GM21576 (cell line): ENCODE measurements at regions not wholly inside any gene's neighbourhood (a gene's known extent, or its start where the extent isn't known, plus 50 kb on each side); places are given as distances from the start of the nearest gene placed in this dataset.

Experiments
- ATAC-seq: cut with Tn5 transposase; IDR thresholded peaks from one replicate; pipeline ENCODE4 v1.9.1; 2021; ENCODE audit warnings: mild to moderate bottlenecking, moderate library complexity; ENCODE audit not compliant: unreplicated experiment

DNA sequence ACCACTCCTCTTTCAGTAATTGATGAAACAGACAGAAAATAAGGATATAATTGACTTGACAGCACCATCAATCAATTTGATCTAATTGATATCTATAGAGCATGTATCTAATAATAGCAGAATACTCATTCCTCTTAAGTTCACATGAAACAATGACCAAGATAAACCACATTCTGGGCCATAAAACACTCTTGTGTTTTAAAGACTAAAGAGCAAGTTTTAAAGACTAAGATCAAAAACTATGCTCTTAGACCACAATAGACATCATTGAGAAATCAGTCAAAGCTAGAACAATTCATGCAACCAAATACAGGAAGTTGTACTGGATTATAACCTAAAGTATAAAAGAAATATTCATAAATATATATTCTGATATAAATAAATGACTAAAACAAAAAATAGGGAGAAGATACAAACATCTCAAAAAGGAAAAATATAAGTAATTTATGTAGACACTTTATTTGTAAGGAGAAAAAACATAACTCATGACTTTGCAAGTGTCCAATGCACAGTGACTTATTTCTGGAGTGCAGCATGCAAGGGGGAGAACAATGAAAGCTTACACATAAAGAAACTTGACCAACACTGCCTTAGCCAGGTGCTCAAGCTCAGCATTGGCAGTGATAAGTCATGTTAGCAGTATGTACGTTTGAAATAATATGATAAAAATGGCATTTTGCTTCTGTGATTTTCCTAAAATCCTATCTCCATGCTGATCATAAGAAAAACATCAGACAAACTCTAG lies 312.7 kb upstream of the IGFBP3 start:
- ATAC-seq: peak; percentile 84

- ATAC-seq: no peak
Observed at GRCh38 chr7:46230990-46231305, 309.9 kb upstream of the IGFBP3 start.

- no peak for ATAC-seq
Observed at GRCh38 chr7:46230298-46230989, 309.4 kb upstream of the IGFBP3 start.

GRCh38 chr7:46229409-46229808 lies 308.3 kb upstream of the IGFBP3 start:
- no peak for ATAC-seq

DNA sequence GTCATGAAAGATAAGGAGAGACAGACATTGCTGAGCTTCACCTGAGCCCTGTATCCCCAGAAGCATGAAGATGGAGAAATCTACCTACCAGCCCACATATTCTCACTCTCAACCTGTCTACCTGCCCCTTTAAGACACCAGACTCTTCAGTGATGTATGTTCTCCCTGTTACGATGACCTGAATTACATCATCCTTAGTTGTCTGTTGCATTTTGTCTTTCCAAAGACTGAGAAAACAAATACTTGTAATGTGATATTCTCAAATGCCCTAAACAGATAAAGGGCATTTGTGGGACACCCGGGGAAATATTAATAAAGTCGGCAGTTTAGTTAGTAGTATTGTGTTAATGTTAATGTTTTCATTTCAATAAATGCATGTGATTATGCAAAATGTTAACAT lies 305.8 kb upstream of the IGFBP3 start:
- no peak for ATAC-seq

DNA sequence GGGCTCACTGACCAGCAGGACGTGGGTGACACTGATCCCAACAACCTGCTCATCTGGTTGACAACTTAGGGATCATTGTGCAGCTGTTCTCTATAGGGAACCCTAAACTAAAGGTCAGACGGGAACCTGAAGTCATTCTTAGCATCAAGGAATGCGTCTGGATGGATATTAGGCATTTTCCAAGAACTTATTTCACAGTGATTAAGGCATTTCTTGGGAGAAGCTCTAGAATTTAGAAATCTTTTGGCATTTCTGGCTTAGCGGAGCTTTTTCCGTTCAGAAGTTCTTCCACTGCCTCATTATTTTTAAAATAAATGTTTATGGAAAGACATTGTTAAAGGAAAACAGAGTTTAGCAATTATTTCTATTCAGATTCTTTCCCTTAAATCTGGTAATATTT lies 303.3 kb upstream of the IGFBP3 start:
- ATAC-seq: no peak

GRCh38 chr7:46220066-46220630 lies 299.1 kb upstream of the IGFBP3 start:
- ATAC-seq: no peak

DNA sequence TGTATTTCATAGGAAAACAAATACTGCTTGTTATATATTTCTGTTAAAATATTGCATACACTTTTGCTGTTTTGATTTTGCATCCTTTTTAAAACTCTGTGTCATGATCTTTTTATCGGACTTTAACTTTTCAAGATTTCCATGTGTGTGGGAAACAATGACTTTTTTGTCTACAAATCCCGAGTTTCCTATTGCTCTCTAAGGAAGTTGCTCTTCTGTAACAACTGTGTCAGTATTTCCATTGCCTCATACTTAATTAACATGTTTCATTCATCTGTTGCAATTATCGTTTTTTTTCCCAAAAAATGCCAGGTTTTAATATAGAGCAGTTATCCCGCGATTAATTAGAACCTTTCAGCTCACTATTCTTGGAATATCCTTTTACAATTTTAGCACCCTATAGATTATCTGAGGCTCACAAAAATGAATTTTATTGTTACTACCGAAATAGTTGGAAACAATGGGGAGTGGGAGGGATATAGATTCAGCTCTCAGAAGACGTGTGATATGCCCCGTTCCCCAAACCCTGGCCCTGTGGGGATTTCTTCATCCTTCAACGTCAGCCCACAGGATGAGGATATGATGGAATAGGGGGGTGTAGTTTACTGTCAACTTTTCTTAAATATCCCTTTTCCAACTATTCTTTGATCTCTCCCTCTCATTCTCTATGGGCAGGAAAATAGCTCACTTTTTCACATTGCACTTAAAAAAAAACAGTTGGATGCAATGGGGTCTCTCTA lies 297.6 kb upstream of the IGFBP3 start:
- ATAC-seq: no peak

GRCh38 chr7:46215987-46216567 lies 295.0 kb upstream of the IGFBP3 start:
- ATAC-seq: no peak

GRCh38 chr7:46214526-46214925 lies 293.5 kb upstream of the IGFBP3 start:
- no peak for ATAC-seq

GRCh38 chr7:46213154-46213537 lies 292.1 kb upstream of the IGFBP3 start:
- ATAC-seq: no peak

DNA sequence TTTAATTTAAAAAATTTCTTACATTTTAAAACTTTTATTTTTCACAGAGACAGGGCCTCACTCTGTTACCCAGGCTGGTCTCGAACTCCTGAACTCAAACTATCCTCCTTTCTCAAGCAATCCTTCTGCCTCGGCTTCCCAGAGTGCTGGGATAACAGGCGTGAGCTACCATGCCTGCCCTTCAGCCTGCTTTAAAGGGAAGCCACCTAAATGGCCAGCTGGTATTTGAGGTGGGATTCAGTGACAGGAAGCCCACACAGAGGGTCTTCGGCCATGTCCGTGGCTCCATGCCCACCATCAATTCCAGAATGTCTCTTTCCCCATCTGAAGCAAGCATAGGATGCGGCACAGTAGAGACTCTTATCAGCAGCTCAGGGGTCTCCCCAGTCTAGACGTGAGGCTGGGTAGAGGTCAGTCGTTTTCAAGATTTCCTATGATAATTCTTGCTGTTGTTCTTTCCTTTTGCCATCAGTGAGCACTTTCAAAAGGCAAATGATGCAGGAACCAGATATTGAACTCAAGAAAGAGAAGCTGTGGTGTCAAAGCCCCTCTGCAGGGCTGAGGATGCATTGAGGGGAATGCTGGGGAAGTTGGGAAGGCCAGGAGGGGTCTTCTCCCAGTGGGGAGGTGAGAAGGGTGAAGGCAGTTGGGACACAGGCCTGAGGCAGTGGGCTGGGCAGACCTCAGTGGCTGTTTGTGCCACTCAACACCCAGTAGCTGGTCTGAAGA lies 291.5 kb upstream of the IGFBP3 start:
- ATAC-seq: no peak

DNA sequence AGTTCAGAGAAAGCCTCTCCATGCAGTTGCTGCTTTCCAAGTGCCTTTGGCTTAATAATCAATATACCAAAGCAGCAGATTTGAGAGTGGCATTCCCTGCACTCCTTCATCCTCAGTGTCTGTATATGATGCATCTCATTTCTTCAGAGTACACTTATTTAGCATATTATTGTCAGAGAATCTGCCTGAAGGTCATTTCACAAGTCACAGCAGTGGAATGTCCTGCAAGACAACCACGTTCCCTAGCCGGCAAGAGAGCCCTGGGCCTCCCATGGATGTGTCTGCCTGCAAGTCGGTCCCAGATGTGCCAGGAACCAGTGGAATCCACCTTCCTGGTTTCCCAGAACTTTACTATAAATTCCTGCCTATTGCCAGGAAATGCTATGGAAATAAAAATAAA lies 289.4 kb upstream of the IGFBP3 start:
- ATAC-seq: no peak

- no peak for ATAC-seq
Observed at GRCh38 chr7:46209611-46210388, 288.7 kb upstream of the IGFBP3 start.

GRCh38 chr7:46208635-46209525 lies 287.8 kb upstream of the IGFBP3 start:
- no peak for ATAC-seq

DNA sequence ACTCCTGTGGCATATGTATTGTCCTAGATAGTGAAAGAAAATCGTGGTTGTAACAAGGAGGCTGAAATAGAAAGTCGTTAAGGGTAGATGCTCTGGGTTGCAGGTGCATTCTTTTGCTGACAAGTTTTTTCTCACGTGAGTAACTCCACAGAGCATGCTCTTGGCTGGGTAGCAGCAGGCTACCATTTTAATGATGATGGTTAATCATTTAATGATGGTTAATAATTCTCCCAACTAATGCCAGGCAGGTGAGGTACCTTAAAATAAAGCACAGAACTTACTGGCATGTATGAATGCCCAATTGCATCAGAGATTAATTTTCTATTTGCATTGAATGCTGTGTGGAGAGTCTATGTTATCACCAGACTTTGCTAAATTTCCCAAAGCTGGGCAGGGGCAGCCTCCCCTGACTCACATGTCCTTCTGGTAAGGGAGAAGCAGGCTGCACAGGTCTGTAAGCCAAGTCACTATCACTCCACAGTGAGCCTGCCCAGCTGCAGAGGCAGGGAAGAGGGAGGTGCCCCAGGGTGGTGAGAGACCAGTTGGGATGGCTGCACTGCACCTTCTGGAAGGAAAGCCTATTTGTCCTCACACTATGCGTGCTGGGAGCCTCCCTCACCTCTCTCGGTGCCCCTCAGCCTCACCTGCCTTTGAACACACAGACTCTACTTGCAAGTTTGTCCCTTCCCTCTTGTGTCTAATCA lies 287.0 kb upstream of the IGFBP3 start:
- ATAC-seq: no peak

- ATAC-seq: peak; percentile 53
Observed at GRCh38 chr7:46206476-46207060, 285.5 kb upstream of the IGFBP3 start.

DNA sequence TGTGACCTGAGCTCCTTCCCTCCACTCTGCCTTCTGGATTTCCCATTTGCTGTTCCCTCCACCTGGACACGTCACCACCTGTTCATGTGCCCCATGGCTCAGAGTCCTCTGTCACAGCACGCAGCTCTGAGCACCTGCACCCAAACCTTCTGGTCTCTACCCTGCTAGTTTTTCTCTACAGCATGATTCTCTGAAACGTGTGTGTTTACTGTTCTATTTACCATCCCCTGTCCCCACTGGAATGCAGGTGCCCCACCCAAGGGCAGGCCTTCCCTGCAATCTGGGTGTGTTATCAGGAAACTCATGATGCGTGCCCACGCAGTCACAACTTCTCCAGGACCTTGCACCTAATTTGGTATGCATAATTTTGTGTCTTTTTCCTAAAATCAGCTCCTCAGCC lies 284.4 kb upstream of the IGFBP3 start:
- no peak for ATAC-seq
